ENCODE measurements at regions not wholly inside any gene's neighbourhood (a gene's known extent, or its start where the extent isn't known, plus 50 kb on each side); places are given as distances from the start of the nearest gene placed in this dataset.

DNA sequence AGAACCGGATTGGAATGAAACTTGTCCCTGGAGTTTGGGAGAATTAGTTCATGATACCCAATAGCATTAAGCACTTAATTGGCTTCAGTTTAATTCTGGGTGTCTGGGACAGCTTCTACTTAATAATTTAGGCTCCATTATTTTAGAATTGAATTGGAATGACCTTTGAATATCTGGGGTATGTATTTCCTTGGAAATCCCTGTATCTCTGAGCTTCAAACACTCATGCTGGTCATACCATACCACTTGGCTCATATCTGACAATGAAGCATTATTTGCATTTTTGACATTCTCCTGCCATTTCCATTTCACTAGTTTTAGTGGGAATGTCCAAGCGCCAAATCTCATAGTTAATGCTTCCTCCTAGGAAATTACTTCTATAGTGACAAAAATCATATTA, 393.1 kb downstream of the DIPK2A start:
- TF ChIP-seq, protein P1, sequence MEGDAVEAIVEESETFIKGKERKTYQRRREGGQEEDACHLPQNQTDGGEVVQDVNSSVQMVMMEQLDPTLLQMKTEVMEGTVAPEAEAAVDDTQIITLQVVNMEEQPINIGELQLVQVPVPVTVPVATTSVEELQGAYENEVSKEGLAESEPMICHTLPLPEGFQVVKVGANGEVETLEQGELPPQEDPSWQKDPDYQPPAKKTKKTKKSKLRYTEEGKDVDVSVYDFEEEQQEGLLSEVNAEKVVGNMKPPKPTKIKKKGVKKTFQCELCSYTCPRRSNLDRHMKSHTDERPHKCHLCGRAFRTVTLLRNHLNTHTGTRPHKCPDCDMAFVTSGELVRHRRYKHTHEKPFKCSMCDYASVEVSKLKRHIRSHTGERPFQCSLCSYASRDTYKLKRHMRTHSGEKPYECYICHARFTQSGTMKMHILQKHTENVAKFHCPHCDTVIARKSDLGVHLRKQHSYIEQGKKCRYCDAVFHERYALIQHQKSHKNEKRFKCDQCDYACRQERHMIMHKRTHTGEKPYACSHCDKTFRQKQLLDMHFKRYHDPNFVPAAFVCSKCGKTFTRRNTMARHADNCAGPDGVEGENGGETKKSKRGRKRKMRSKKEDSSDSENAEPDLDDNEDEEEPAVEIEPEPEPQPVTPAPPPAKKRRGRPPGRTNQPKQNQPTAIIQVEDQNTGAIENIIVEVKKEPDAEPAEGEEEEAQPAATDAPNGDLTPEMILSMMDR (conservative IDR thresholded peaks at IDR 0.05) = no peak
- no peak for TF ChIP-seq EZH2 (IDR thresholded peaks at IDR 0.05; ENCODE audit: low read depth)

All from PC-9 (cell line).